Common myeloid progenitor, CD34-positive (primary cell): ENCODE measurements at regions not wholly inside any gene's neighbourhood (a gene's known extent, or its start where the extent isn't known, plus 50 kb on each side); places are given as distances from the start of the nearest gene placed in this dataset.

Experiments used
- CTCF ChIA-PET: fragments of 350-600 bp; sonication (Branson Sonifier 250); formaldehyde crosslinking; loops from one replicate; lab custom pipeline; 2021; ENCODE audit warnings: antibody characterized with exemption; lab: Charles Lee
- POLR2A ChIA-PET: fragments of 350-600 bp; sonication (Branson Sonifier 250); formaldehyde crosslinking; loops from one replicate; lab custom pipeline; 2021; ENCODE audit warnings: antibody characterized with exemption; lab: Charles Lee
- DNase-seq, 3 donors: peaks; one replicate each; pipeline versions ENCODE4 v3.0.0 to v3.0.0-alpha.2; 2013
- H3K27ac ChIP-seq, 2 experiments: 1 replicate in 1 of 2; 2 replicates in 1 of 2; pipeline ENCODE4 v1.7.0; 2013; ENCODE audit warnings: inconsistent platforms in 2 of 2, low read length in 2 of 2, mild to moderate bottlenecking in 2 of 2, low read depth in 1 of 2, moderate library complexity in 1 of 2; ENCODE audit not compliant: severe bottlenecking in 2 of 2, insufficient read depth in 1 of 2, poor library complexity in 1 of 2
- H3K27me3 ChIP-seq, 5 experiments: replicated peaks in 2 of 5; 1 replicate in 3 of 5; 2 replicates in 2 of 5; pipeline versions ENCODE4 v1.6.1 to v1.7.0; 2013; ENCODE audit warnings: low read length in 4 of 5, mild to moderate bottlenecking in 2 of 5, moderate library complexity in 2 of 5, inconsistent platforms in 1 of 5; ENCODE audit not compliant: insufficient read depth in 5 of 5, control insufficient read depth in 4 of 5
- H3K36me3 ChIP-seq, 4 experiments: 1 replicate in 2 of 4; 2 replicates in 2 of 4; pipeline versions ENCODE4 v1.6.1 to v1.7.0; 2013; ENCODE audit warnings: low read length in 3 of 4, control low read depth in 1 of 4, mild to moderate bottlenecking in 1 of 4; ENCODE audit not compliant: control insufficient read depth in 4 of 4, insufficient read depth in 4 of 4
- H3K4me1 ChIP-seq, 4 experiments: 1 replicate in 3 of 4; 2 replicates in 1 of 4; pipeline versions ENCODE4 v1.6.1 to v1.7.1; 2013; ENCODE audit warnings: low read length in 3 of 4, mild to moderate bottlenecking in 3 of 4, control low read depth in 1 of 4, inconsistent platforms in 1 of 4, moderate library complexity in 1 of 4; ENCODE audit not compliant: control insufficient read depth in 4 of 4, insufficient read depth in 4 of 4; ENCODE audit errors: control extremely low read depth in 1 of 4
- H3K4me3 ChIP-seq, 7 experiments: 1 replicate in 4 of 7; 2 replicates in 3 of 7; pipeline versions ENCODE4 v1.5.1 to v1.7.0; 2013; ENCODE audit warnings: mild to moderate bottlenecking in 7 of 7, low read length in 6 of 7, moderate library complexity in 6 of 7, inconsistent platforms in 2 of 7, low read depth in 2 of 7, control low read depth in 1 of 7; ENCODE audit not compliant: insufficient read depth in 4 of 7, control insufficient read depth in 1 of 7; ENCODE audit errors: extremely low read depth in 1 of 7
- H3K9me3 ChIP-seq, 5 experiments: 1 replicate in 4 of 5; 2 replicates in 1 of 5; pipeline versions ENCODE4 v1.6.1 to v1.7.1; 2013; ENCODE audit warnings: low read length in 4 of 5, mild to moderate bottlenecking in 2 of 5, inconsistent platforms in 1 of 5, low read depth in 1 of 5, moderate library complexity in 1 of 5; ENCODE audit not compliant: control insufficient read depth in 4 of 5, insufficient read depth in 2 of 5; ENCODE audit errors: control extremely low read depth in 1 of 5
- WGBS: methylation state at CpG from one replicate; pipeline ENCODE4 v1.1.5; 2013; ENCODE audit not compliant: insufficient coverage; 5-methylcytosine and 5-hydroxymethylcytosine counted together

DNA sequence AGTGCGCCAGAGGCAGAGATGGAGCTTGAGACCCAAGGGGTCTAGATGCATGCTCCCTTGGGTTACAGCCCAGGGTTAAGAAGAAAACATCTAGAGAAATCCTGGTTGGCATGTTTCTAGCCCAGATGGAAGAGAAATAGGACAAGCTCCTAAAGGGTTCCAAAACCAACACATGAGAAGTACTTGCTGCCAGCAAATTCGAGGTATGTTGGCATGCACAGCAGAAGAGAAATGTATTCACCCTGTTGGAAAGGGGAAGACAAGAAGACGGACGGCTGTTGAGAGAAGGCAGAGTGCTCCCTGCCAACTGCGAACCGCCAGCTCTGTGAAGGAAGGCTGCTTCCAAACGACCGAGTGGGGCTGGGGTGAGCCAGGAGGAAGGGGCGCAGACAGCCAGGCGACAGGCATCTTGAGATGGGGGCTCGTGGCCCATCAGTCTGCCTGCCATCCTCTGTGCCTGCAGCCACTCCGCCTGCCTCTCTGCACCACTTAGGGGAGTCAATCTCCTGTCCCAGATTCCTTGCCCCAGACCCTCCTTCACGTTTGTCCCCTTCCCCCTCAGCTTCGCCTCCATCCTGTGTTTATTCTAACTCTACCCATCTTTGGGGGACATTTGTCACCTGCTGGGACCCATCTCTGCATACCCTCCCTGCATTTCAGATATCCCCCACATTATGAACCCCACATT is 249.2 kb downstream of the CDC5L start:
- CTCF ChIA-PET, result interaction anchor here (1.0 to 1.6 kb wide), 4 partner anchors 16 to 783 kb away, joined by 3 to 8 read pairs (median 4); no protein-coding TSS in a partner anchor
- H3K27ac ChIP-seq, result no peak overlapping the region
- H3K27me3 ChIP-seq, result no peaks in the 10 kb centered on the region
- no peaks in the 10 kb centered on the region for H3K36me3 ChIP-seq
- H3K4me3 ChIP-seq, result no peak overlapping the region
- H3K9me3 ChIP-seq, result no peaks in the 10 kb centered on the region
- DNase-seq, result no peak
- WGBS, result 88% methylated on average over 13 of the region's 14 CpGs
- POLR2A ChIA-PET, result no interaction called here
- no peaks in the 10 kb centered on the region for H3K4me1 ChIP-seq

DNA sequence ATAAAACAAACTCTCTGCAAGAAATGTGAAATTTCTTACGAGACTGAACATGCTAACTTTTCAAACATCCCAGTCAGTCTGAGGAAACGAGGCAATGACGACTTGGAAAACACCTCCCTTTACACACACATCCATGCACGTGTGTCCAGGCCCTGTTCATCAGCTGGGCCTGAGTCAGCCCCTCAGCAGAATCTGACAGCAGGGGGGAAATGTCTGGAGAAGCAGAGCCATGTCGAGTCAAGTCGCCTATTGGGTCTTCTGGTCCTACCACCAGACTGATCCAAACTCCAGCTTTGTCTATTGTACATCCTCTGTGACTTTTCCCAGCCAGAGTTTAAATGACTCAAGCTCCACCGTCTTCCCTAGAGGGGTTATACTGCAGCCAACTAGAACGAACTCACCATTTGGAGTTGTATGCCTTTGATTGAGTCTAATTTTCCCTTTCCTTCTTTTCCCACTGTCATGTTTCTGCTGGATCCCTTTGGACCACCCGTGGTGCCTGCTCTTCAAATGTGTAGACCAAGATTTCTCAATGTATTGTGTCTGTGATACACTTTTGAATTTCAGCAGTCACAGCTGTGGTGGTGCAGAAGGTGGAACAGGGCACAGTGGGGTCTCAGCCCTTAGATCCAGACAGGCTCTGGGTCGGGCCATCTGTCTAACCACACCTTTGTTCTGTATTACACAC is 254.0 kb downstream of the CDC5L start:
- CTCF ChIA-PET, result interaction anchor here (0.7 kb wide), 1 partner anchor 1181 kb away, joined by 5 read pairs; no protein-coding TSS in a partner anchor

DNA sequence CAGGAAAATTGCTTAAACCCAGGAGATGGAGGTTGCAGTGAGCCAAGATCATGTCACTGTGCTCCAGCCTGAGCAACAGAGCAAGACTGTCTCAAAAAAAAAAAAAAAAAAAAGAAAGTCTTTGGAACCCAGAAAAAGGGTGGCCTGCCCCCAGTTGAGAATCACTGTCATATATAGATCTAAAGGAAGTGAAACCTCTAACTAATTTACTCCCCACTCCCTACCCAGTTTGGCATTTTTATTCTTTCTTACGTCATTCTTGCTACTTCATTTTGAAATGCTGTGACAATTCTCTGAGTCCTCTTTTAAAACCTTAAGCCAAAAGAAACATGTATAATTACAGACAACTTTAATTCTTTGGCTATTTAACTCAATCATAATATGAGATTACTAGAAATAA is 254.8 kb downstream of the CDC5L start:
- 100% methylated on average over 1 of the region's 1 CpG for WGBS
- no peak overlapping the region for H3K27ac ChIP-seq
- H3K4me3 ChIP-seq, result no peak overlapping the region
- no peaks in the 10 kb centered on the region for H3K36me3 ChIP-seq
- H3K9me3 ChIP-seq, result no peaks in the 10 kb centered on the region
- DNase-seq, result no peak
- CTCF ChIA-PET, result interaction anchor here (0.7 to 1.3 kb wide), 2 partner anchors 777 to 1180 kb away, joined by 3 to 5 read pairs; no protein-coding TSS in a partner anchor
- no peaks in the 10 kb centered on the region for H3K27me3 ChIP-seq
- POLR2A ChIA-PET, result no interaction called here
- H3K4me1 ChIP-seq, result peaks cover 0 to 7% (median 4%) of the 10 kb centered on the region in 4 experiments

More for the DNA sequence above, 254.0 kb downstream of the CDC5L start:
- no peak overlapping the region for H3K4me3 ChIP-seq
- H3K4me1 ChIP-seq, result peaks cover 0 to 7% (median 4%) of the 10 kb centered on the region in 4 experiments
- no peaks in the 10 kb centered on the region for H3K27me3 ChIP-seq
- H3K27ac ChIP-seq, result no peak overlapping the region
- H3K36me3 ChIP-seq, result no peaks in the 10 kb centered on the region
- 94% methylated on average over 5 of the region's 10 CpGs for WGBS
- POLR2A ChIA-PET, result no interaction called here
- no peaks in the 10 kb centered on the region for H3K9me3 ChIP-seq
- no peak for DNase-seq

DNA sequence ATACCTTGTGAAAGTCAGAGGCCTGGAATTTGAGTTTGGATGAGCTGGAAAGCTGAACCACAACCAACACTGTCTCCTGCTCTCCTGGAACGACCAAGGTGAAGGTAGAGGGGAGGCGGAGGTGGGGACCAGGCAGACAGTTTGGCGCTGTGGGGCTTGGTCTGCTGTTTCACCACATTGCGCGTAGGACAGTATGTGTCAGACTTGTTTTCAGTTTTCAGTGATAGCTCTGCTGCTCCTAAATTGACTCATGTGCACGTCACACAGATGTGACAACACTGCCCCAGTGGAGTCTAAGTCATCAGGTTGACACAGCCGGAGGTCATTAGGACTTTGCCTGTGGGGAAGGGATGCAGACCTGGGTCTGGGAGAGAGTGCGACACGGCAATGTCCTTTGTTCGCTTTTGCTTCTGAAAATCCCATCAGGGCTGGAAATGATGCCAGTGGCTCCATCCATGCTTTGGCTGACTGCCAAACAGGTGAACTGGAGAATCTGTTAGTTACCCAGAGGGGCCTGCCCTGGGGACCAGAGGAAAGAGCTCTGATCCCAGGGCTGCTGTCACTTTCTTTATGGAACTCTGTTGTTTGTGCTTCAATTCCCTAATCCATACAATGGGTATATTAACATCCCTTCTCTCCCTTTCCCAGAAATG is 255.5 kb downstream of the CDC5L start:
- ChIA-PET CTCF (interaction anchor here (0.6 to 5.0 kb wide), 4 partner anchors 12 to 777 kb away, joined by 3 to 24 read pairs (median 4); no protein-coding TSS in a partner anchor), POLR2A (no interaction called here)
- Histone ChIP-seq H3K36me3 (no peaks in the 10 kb centered on the region), H3K4me1 (peaks cover 0 to 7% (median 4%) of the 10 kb centered on the region in 4 experiments), H3K9me3 (no peaks in the 10 kb centered on the region), H3K4me3 (no peak overlapping the region), H3K27ac (no peak overlapping the region), H3K27me3 (no peaks in the 10 kb centered on the region)
- DNase-seq, result no peak
- WGBS, result 95% methylated on average over 10 of the region's 10 CpGs

- 94% methylated on average over 3 of the region's 6 CpGs for WGBS
- Histone ChIP-seq H3K27ac (no peak overlapping the region), H3K27me3 (no peaks in the 10 kb centered on the region), H3K9me3 (peaks cover 0 to 2% (median 0%) of the 10 kb centered on the region in 5 experiments), H3K4me1 (peaks cover 0 to 7% (median 4%) of the 10 kb centered on the region in 4 experiments), H3K4me3 (no peak overlapping the region), H3K36me3 (no peaks in the 10 kb centered on the region)
- ChIA-PET CTCF (interaction anchor here (5.0 kb wide), 1 partner anchor 169 kb away, joined by 24 read pairs; no protein-coding TSS in a partner anchor), POLR2A (no interaction called here)
- peak in 2 of 3 donors; percentile 23 to 24 for DNase-seq
Measured at GRCh38 chr6:44645276-44645675, 257.8 kb downstream of the CDC5L start.

- no peak overlapping the region for H3K4me3 ChIP-seq
- H3K36me3 ChIP-seq, result no peaks in the 10 kb centered on the region
- ChIA-PET CTCF (interaction anchor here (0.6 to 5.0 kb wide), 6 partner anchors 9 to 1068 kb away, joined by 4 to 24 read pairs (median 5); no protein-coding TSS in a partner anchor), POLR2A (no interaction called here)
- DNase-seq, result no peak
- H3K9me3 ChIP-seq, result peaks cover 0 to 2% (median 0%) of the 10 kb centered on the region in 5 experiments
- no peak overlapping the region for H3K27ac ChIP-seq
- H3K4me1 ChIP-seq, result peaks cover 0 to 7% (median 4%) of the 10 kb centered on the region in 4 experiments
- H3K27me3 ChIP-seq, result no peaks in the 10 kb centered on the region
- WGBS, result 95% methylated on average over 3 of the region's 5 CpGs
Measured at GRCh38 chr6:44646355-44646754, 258.8 kb downstream of the CDC5L start.
